Eye (tissue), 1 donor: ENCODE measurements at regions not wholly inside any gene's neighbourhood (a gene's known extent, or its start where the extent isn't known, plus 50 kb on each side); places are given as distances from the start of the nearest gene placed in this dataset.
"Not testable (repeated sequence)": the region's sequence is repeated elsewhere in the genome, so short reads cannot be mapped to it uniquely, and the experiment has no call there.

Source experiments
- DNase-seq: peaks from one replicate; pipeline ENCODE4 v3.0.0-alpha.2; 2015

DNA sequence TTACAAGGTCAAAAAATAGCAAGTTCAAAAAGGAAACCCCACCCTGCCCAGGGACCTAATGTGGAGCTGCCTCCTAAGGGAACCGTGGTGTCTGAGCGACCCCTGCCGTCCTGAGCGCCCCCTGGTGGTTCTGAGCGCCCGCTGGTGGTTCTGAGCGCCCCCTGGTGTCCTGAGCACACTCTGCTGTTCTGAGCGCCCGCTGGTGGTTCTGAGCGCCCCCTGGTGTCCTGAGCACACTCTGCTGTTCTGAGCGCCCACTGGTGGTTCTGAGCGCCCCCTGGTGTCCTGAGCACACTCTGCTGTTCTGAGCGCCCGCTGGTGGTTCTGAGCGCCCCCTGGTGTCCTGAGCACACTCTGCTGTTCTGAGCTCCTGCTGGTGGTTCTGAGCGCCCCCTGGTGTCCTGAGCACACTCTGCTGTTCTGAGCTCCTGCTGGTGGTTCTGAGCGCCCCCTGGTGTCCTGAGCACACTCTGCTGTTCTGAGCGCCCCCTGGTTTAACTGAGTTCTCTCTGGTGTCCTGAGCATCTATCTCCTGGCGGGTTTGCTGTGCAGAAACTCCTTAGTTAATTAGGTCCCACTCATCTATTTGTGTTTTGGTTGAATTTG is 1137.5 kb downstream of the TMEM121 start:
- DNase-seq, result not testable (repeated sequence)

DNA sequence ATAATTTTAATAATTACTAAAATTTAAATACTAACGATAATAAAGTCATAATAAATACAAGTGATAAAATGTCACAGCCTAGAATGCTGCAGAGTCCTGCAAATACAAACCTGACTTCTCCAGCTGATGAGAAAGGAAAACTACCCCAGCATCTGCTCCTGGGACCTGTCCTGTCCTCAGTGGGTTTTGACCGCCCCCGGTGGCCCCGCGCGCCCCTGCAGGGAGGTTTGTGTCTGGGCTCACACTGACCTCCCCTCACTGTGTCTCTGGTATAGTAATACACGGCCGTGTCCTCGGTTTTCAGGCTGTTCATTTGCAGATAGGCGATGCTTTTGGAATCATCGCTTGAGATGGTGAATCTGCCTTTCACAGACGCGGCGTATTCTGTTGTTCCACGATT is 1139.4 kb downstream of the TMEM121 start:
- no peak for DNase-seq

- no peak for DNase-seq
Measured at GRCh38 chr14:106666341-106666740, 1140.0 kb downstream of the TMEM121 start.

DNA sequence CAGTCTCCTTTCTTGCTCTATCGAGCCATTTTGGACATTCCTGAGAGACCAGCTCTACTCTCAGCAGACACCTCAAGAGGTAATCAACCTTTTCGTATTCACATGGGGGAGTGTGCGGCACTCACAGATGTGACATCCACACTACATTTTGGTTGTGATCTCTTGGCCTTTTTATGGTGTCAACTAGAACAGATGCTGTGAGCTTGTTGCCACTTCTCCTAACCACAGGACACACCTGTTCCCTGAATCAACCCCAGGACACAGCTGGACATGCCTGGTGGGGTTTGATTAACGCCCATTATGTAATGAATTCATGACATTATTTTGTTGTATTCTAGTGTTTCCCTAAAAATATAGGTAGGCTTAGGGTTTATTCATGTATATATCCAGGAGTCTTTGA is 1143.6 kb downstream of the TMEM121 start:
- DNase-seq, result no peak

DNA sequence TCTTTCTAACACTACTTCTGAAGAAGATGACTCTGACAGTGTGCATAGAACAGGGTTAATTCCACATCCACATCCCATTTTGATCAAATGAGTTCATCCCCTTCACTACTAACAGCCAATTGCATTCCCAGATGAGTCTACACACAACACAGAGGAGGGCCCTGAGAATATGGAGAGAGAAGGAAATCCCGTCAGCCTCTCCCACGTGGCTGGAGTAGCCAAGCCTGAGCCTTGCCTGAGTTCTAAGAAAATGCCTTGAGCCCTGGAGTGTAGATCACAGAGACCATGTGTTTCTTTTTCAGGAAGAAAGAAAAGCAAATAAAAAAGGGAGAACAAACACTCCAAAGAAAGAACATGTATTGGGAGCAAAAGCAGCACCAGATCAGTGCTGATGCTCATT is 1147.7 kb downstream of the TMEM121 start:
- DNase-seq, result not testable (repeated sequence)

DNA sequence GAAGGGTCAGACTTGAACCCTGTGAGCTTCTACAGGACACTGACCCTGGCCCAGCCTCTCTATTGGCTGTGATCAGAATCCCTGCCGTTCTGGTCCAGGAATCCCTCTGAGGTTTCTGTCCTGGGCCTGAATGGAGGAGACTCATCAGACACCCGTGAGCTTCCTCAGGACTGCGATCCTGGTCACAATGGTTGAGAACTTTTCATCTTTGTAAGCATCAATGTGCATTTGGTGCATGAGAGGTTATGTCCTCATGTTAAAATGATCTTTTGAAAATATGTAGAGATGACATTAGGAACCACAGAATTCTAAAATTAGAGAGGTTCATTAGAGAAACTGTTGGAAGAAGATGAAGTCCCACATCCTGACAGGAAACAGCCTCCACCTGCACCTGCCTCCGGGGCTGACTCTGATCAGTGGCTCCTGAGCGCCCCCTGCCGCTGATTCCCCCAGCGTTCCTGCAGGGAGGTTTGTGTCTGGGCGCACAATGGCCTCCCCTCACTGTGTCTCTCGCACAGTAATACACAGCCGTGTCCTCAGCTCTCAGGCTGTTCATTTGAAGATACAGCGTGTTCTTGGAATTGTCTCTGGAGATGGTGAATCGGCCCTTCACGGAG is 1148.2 kb downstream of the TMEM121 start:
- not testable (repeated sequence) for DNase-seq

GRCh38 chr14:106675716-106676115 is 1149.3 kb downstream of the TMEM121 start:
- not testable (repeated sequence) for DNase-seq

DNA sequence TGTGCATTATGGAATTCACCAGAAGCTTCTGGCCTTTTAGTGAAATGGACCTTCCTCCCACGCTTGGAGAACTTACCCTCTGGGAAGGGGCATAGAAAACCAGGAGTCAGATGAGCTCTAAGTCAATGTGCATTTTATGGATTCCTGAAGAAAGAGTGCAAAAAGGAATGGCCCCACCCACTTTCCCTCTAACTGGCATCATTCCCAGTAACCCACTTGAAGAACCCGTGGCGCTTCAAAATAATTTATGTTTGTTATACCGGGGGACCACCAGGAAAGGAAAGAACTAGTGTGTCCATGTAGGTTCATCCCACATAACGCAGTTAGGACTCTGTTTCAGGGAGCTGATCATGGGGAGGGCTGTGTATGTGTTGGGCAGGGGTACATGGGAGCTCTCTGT is 1153.4 kb downstream of the TMEM121 start:
- no peak for DNase-seq

GRCh38 chr14:106681161-106681560 is 1154.8 kb downstream of the TMEM121 start:
- DNase-seq, result no peak

GRCh38 chr14:106681568-106681967 is 1155.2 kb downstream of the TMEM121 start:
- no peak for DNase-seq

GRCh38 chr14:106683631-106684030 is 1157.2 kb downstream of the TMEM121 start:
- DNase-seq, result no peak

DNA sequence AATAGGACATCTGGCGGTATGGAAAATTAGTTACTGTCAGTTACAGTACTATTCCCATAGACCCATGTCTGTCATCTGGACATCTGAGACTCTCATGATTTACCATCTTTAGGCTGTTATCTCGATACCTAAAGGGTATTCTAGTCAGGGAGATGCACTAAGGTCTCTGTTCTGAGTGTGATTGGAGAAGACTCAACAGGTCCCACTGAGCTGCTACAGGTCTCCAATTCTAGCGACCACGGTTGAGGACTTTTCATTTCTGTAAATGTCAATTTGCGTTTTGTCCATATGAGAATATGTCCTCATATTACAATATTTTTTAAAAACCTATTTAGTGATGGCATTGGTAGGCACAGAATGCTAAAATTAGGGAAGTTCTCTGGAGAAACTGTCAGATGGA is 1160.2 kb downstream of the TMEM121 start:
- DNase-seq, result no peak

GRCh38 chr14:106690333-106690891 is 1164.0 kb downstream of the TMEM121 start:
- no peak for DNase-seq

- no peak for DNase-seq
Measured at GRCh38 chr14:106691601-106692291, 1165.4 kb downstream of the TMEM121 start.

GRCh38 chr14:106694638-106695393 is 1168.4 kb downstream of the TMEM121 start:
- DNase-seq, result no peak

GRCh38 chr14:106698620-106699267 is 1172.4 kb downstream of the TMEM121 start:
- not testable (repeated sequence) for DNase-seq

DNA sequence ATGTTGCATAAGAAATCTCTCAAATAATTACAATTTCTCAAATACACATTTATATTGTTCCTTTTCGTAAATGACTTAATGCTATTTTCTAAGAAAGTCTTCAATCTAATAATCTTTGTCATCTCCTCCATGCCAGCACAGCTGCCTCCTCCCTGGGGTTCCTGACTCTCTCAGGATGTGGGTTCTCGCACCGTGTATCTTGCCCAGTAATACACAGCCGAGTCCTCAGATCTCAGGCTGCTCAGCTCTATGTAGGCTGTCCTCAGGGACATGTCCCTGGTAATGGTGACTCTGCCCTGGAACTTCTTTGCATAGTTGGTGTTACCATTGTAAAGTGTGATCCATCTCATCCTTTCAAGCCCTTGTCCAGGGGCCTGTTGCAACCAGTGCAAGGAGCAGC is 1177.3 kb downstream of the TMEM121 start:
- not testable (repeated sequence) for DNase-seq

- not testable (repeated sequence) for DNase-seq
Measured at GRCh38 chr14:106706488-106706887, 1180.1 kb downstream of the TMEM121 start.

- DNase-seq, result not testable (repeated sequence)
Measured at GRCh38 chr14:106710187-106710586, 1183.8 kb downstream of the TMEM121 start.

- DNase-seq, result not testable (repeated sequence)
Measured at GRCh38 chr14:106712513-106712912, 1186.1 kb downstream of the TMEM121 start.

DNA sequence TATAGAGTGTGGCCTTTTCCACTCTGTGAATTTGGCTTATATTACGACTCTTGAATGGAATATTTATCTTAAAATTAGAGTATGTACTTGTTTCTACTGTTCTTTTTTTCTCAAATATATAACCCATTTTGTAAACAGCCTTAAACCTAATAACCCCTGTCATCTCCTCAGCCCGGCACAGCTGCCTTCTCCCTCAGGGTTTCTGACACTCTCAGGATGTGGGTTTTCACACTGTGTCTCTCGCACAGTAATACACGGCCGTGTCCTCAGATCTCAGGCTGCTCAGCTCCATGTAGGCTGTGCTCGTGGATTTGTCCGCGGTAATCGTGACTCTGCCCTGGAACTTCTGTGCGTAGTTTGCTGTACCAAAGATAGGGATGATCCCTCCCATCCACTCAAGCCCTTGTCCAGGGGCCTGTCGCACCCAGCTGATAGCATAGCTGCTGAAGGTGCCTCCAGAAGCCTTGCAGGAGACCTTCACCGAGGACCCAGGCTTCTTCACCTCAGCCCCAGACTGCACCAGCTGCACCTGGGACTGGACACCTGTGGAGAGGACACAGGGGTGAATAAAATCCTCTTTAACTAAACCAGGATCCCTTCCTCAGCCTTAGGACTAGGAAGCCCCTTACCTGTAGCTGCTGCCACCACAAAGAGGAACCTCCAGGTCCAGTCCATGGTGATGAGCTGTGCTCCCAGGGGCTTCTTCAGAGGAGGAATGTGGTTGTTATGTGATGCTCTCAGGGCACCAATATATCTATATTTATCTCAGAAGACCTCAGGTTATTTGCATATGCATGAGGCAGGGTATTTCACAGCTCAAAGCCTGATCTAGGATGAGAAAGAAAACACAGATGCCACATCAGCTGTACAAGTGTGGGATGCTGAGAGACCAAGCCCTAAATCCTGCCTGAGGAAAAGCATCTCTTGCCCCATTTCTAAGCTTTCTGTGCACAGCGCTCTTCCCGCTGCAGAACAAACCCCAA is 1188.4 kb downstream of the TMEM121 start:
- not testable (repeated sequence) for DNase-seq
